CD4-positive, alpha-beta T cell (primary cell): ENCODE measurements at regions not wholly inside any gene's neighbourhood (a gene's known extent, or its start where the extent isn't known, plus 50 kb on each side); places are given as distances from the start of the nearest gene placed in this dataset.

Experiments used
- ATAC-seq: fragments of 200-7000 bp; cut with Tn5 transposase; one replicate; pipeline ENCODE4 v1.10.0; 2022; ENCODE audit warnings: mild to moderate bottlenecking; ENCODE audit not compliant: poor library complexity
- CTCF ChIA-PET: fragments of 350-600 bp; sonication (Branson Sonifier 250); formaldehyde crosslinking; loops from one replicate; lab custom pipeline; 2021; ENCODE audit warnings: antibody characterized with exemption, inconsistent platforms; lab: Charles Lee
- POLR2A ChIA-PET: fragments of 350-600 bp; sonication (Branson Sonifier 250); formaldehyde crosslinking; loops from one replicate; lab custom pipeline; 2021; ENCODE audit warnings: antibody characterized with exemption, inconsistent platforms; lab: Charles Lee
- DNase-seq, 14 experiments: peaks; one replicate each; pipeline ENCODE4 v3.0.0-alpha.2; 2013 to 2020; ENCODE audit warnings: mixed read lengths in 2 of 14
- H3K27ac ChIP-seq, 2 donors: one replicate each; pipeline versions ENCODE4 v1.5.1 to v1.7.0; 2013; ENCODE audit warnings: low read length in 2 of 2, low read depth in 1 of 2, mild to moderate bottlenecking in 1 of 2
- H3K27me3 ChIP-seq, 2 experiments: 1 replicate in 1 of 2; 2 replicates in 1 of 2; pipeline versions ENCODE4 v1.6.1 to v1.7.0; 2013; ENCODE audit warnings: low read length in 2 of 2, control low read depth in 1 of 2, mild to moderate bottlenecking in 1 of 2, moderate library complexity in 1 of 2; ENCODE audit not compliant: insufficient read depth in 2 of 2, control insufficient read depth in 1 of 2
- H3K36me3 ChIP-seq: one replicate; pipeline ENCODE4 v1.6.1; 2013; ENCODE audit warnings: low read length, control low read depth; ENCODE audit not compliant: insufficient read depth
- H3K4me1 ChIP-seq: one replicate; pipeline ENCODE4 v1.6.1; 2013; ENCODE audit warnings: low read length, control low read depth; ENCODE audit not compliant: insufficient read depth
- H3K4me3 ChIP-seq: one replicate; pipeline ENCODE4 v1.5.1; 2013; ENCODE audit warnings: mild to moderate bottlenecking, low read length, moderate library complexity
- H3K9me3 ChIP-seq, 2 experiments: 1 replicate in 1 of 2; 2 replicates in 1 of 2; pipeline versions ENCODE4 v1.6.1 to v1.7.0; 2013; ENCODE audit warnings: low read length in 2 of 2, mild to moderate bottlenecking in 2 of 2, control low read depth in 1 of 2, moderate library complexity in 1 of 2; ENCODE audit not compliant: control insufficient read depth in 1 of 2, insufficient read depth in 1 of 2
- H3K27ac Mint-ChIP-seq: one replicate; pipeline ENCODE4 v1.8.0; 2020; ENCODE audit warnings: mixed read lengths
- H3K27me3 Mint-ChIP-seq: one replicate; pipeline ENCODE4 v1.8.0; 2021; ENCODE audit warnings: mixed read lengths
- H3K36me3 Mint-ChIP-seq: one replicate; pipeline ENCODE4 v1.8.0; 2021; ENCODE audit warnings: low read depth, mixed read lengths
- H3K4me1 Mint-ChIP-seq: one replicate; pipeline ENCODE4 v1.8.0; 2021; ENCODE audit warnings: low read depth, mixed read lengths
- H3K4me3 Mint-ChIP-seq: one replicate; pipeline ENCODE4 v1.8.0; 2020; ENCODE audit warnings: mild to moderate bottlenecking, mixed read lengths
- H3K9me3 Mint-ChIP-seq: one replicate; pipeline ENCODE4 v1.8.0; 2020; ENCODE audit warnings: mixed read lengths
- CTCF ChIP-seq: fragments of 200-600 bp; IDR thresholded peaks from one replicate; pipeline ENCODE4 v1.8.0; 2022; ENCODE audit warnings: antibody characterized with exemption, mild to moderate bottlenecking
- intact Hi-C, 2 experiments: fragments of 100-400 bp; cut with DNase I in 1 of 2; cut with micrococcal nuclease in 1 of 2; formaldehyde crosslinking; loops; one replicate each; pipeline versions ENCODE4 v1.15.1 to v1.9.0; 2023 to 2025; cut with DNase I, micrococcal nuclease

DNA sequence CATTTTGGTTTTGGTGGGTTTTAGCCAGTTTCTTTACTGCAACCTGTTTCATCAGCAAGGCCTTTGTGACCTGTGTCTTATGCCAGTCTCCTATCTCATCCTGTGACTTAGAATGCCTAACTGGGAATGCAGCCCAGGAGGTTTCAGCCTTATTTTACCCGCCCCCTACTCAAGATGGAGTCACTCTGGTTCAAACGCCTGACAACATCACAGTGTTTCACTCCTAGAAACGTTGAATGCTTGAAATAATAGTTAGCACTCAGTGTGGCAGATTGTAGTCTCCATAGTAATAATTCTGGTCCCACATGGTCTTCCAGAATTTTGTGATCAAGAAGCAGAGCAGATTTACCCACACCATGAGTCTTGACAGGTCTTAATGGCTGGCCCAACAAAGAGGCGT is 159.0 kb upstream of the TRIB2 start:
- ChIA-PET CTCF (interaction anchor here (1.3 to 1.4 kb wide), 2 partner anchors 11 to 159 kb away, joined by 3 to 5 read pairs; partner anchors contain the start of gene TRIB2), POLR2A (interaction anchor here (1.3 kb wide), 1 partner anchor 159 kb away, joined by 5 read pairs; the partner anchor contains the start of gene TRIB2)
- Mint-ChIP-seq H3K27ac (peak overlapping the region; percentile 3), H3K9me3 (no peaks in the 10 kb centered on the region), H3K36me3 (no peaks in the 10 kb centered on the region), H3K4me1 (peaks cover 73% of the 10 kb centered on the region), H3K4me3 (no peak overlapping the region), H3K27me3 (no peaks in the 10 kb centered on the region)
- no peak for DNase-seq
- no peaks in the 10 kb centered on the region for H3K36me3 ChIP-seq
- H3K27me3 ChIP-seq: no peaks in the 10 kb centered on the region
- H3K9me3 ChIP-seq: no peaks in the 10 kb centered on the region
- no peak overlapping the region for H3K27ac ChIP-seq
- H3K4me1 ChIP-seq: peaks cover 25% of the 10 kb centered on the region
- H3K4me3 ChIP-seq: no peak overlapping the region
- ATAC-seq: no peak
- intact Hi-C loops: no loop called here
- TF ChIP-seq CTCF: no peak

DNA sequence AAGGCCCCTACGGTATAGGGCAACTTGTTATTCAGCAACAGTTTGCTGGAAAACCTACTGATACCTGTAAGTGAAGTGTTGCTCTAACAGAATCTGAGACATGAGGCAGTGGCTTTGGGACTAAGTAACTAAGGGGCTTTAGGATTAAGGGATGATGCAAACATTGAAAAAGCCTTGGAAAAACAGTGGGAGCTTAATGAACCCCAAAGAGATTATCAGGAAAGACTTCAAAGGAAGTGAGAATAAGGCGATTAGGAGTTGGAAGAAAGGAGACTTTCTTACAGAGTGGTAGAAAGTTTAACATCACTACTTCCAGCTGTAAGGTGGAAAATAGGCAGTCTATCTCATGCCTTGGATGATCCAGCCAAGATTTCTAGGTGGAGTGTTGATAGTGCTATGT is 158.2 kb upstream of the TRIB2 start:
- no peak for TF ChIP-seq CTCF
- peaks cover 25% of the 10 kb centered on the region for H3K4me1 ChIP-seq
- Mint-ChIP-seq H3K4me3 (no peak overlapping the region), H3K4me1 (peaks cover 73% of the 10 kb centered on the region), H3K36me3 (no peaks in the 10 kb centered on the region), H3K27ac (no peak overlapping the region), H3K27me3 (no peaks in the 10 kb centered on the region), H3K9me3 (no peaks in the 10 kb centered on the region)
- H3K27me3 ChIP-seq: no peaks in the 10 kb centered on the region
- intact Hi-C loops: no loop called here
- no peaks in the 10 kb centered on the region for H3K9me3 ChIP-seq
- DNase-seq (no peak), ATAC-seq (no peak)
- no peak overlapping the region for H3K4me3 ChIP-seq
- POLR2A ChIA-PET: interaction anchor here (1.1 kb wide), 1 partner anchor 70 kb away, joined by 4 read pairs; no protein-coding TSS in a partner anchor
- H3K27ac ChIP-seq: no peak overlapping the region
- H3K36me3 ChIP-seq: no peaks in the 10 kb centered on the region
- CTCF ChIA-PET: interaction anchor here (1.2 to 1.4 kb wide), 3 partner anchors 9 to 106 kb away, joined by 3 to 4 read pairs (median 3); no protein-coding TSS in a partner anchor

DNA sequence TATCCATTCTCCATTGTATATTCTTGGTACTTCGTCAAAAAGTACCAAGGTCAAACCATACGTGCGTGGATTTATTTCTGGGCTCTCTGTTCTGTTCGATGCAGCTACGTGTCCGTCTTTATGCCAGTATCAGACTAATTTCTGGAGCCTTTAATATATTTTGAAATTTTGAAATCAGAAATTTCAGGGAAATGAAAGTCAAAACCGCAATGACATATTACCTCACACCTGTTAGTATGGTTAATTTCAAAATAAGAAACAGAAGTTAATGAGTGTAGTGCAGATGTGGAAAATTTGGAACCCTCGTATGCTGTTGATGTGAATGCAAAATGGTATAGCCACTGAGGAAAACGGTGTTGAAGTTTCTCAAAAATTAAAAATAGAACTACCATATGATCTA is 156.1 kb upstream of the TRIB2 start:
- H3K4me3 ChIP-seq: no peak overlapping the region
- intact Hi-C loops: loop anchor here in 1 of 2 experiments (10.0 kb wide), 1 partner anchor 706 kb away; no protein-coding TSS in a partner anchor
- H3K27ac Mint-ChIP-seq: no peak overlapping the region
- no peaks in the 10 kb centered on the region for H3K36me3 ChIP-seq
- DNase-seq (no peak), ATAC-seq (no peak)
- no peaks in the 10 kb centered on the region for H3K9me3 Mint-ChIP-seq
- H3K4me1 Mint-ChIP-seq: peaks cover 68% of the 10 kb centered on the region
- H3K4me1 ChIP-seq: peaks cover 10% of the 10 kb centered on the region
- no peaks in the 10 kb centered on the region for H3K9me3 ChIP-seq
- H3K27me3 Mint-ChIP-seq: no peaks in the 10 kb centered on the region
- POLR2A ChIA-PET: no interaction called here
- no peaks in the 10 kb centered on the region for H3K36me3 Mint-ChIP-seq
- TF ChIP-seq CTCF: no peak
- CTCF ChIA-PET: interaction anchor here (0.6 kb wide), 1 partner anchor 155 kb away, joined by 4 read pairs; no protein-coding TSS in a partner anchor
- no peaks in the 10 kb centered on the region for H3K27me3 ChIP-seq
- H3K27ac ChIP-seq: no peak overlapping the region
- H3K4me3 Mint-ChIP-seq: no peak overlapping the region
